Adipocyte (in vitro differentiated cells): ENCODE measurements at regions not wholly inside any gene's neighbourhood (a gene's known extent, or its start where the extent isn't known, plus 50 kb on each side); places are given as distances from the start of the nearest gene placed in this dataset.

Experiments
- DNase-seq: peaks from one replicate; pipeline ENCODE4 v3.0.0-alpha.2; 2015; ENCODE audit warnings: low read depth
- H3K27me3 ChIP-seq: replicated peaks from 2 replicates; pipeline ENCODE4 v1.7.0; 2013; ENCODE audit warnings: mild to moderate bottlenecking, low read length, moderate library complexity; ENCODE audit not compliant: control insufficient read depth, insufficient read depth
- H3K36me3 ChIP-seq: 2 replicates; pipeline ENCODE4 v1.7.0; 2013; ENCODE audit warnings: low read length, mild to moderate bottlenecking, moderate library complexity; ENCODE audit not compliant: control insufficient read depth, insufficient read depth, severe bottlenecking
- H3K4me1 ChIP-seq: 2 replicates; pipeline ENCODE4 v1.7.0; 2013; ENCODE audit warnings: mild to moderate bottlenecking, low read length, moderate library complexity; ENCODE audit not compliant: control insufficient read depth, insufficient read depth
- H3K4me3 ChIP-seq: 2 replicates; pipeline ENCODE4 v1.7.0; 2013; ENCODE audit warnings: mild to moderate bottlenecking, low read length, moderate library complexity
- H3K9ac ChIP-seq: 2 replicates; pipeline ENCODE4 v1.7.0; 2013; ENCODE audit warnings: mild to moderate bottlenecking, low read length, moderate library complexity
- H3K9me3 ChIP-seq: 2 replicates; pipeline ENCODE4 v1.7.0; 2013; ENCODE audit warnings: mild to moderate bottlenecking, low read length, moderate library complexity; ENCODE audit not compliant: control insufficient read depth

DNA sequence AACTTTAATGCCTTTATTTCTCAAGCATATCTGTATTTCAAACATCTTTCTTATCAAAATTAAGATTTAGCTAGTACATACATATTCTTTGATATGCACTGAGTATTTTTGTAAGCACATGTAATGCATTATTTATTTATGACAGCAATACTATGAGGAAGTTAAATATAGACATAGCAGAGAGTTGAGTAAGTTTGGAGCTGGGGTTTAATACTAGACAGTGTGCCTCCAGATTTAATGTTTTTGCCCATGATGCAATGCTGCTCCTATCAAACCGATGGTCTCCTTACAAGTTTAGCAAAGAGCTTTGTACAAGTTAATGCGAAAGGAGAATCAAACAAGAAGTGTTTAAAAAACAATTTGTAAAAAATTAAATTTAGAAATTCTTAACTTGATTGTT is 826.6 kb upstream of the MGAT4C start:
- H3K9ac ChIP-seq, result no peak overlapping the region
- peak; percentile 56 for DNase-seq
- H3K36me3 ChIP-seq, result no peaks in the 10 kb centered on the region
- H3K9me3 ChIP-seq, result no peaks in the 10 kb centered on the region
- no peaks in the 10 kb centered on the region for H3K4me1 ChIP-seq
- H3K27me3 ChIP-seq, result no peaks in the 10 kb centered on the region
- H3K4me3 ChIP-seq, result no peak overlapping the region

DNA sequence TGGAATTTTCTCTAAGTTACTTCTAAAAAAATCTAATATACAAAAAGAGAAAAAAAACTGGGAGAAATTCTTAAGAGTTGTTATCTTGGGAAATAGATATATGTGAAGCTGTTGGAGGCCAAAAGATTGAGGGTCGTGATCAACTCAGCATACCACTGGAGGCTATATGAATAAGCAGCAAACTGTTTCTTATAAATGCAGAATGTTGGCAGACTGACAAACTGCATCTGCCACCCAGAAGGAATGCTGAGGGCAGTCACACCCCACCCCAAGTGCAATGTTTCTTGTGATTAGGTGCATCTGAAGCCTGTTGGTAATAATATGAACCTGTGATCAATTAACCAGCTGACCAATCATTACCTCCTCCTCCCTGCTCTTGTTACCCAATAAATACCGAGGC is 818.6 kb upstream of the MGAT4C start:
- Histone ChIP-seq H3K9me3 (peaks cover 15% of the 10 kb centered on the region), H3K9ac (no peak overlapping the region), H3K27me3 (no peaks in the 10 kb centered on the region), H3K4me1 (no peaks in the 10 kb centered on the region), H3K4me3 (no peak overlapping the region), H3K36me3 (no peaks in the 10 kb centered on the region)
- DNase-seq, result no peak

DNA sequence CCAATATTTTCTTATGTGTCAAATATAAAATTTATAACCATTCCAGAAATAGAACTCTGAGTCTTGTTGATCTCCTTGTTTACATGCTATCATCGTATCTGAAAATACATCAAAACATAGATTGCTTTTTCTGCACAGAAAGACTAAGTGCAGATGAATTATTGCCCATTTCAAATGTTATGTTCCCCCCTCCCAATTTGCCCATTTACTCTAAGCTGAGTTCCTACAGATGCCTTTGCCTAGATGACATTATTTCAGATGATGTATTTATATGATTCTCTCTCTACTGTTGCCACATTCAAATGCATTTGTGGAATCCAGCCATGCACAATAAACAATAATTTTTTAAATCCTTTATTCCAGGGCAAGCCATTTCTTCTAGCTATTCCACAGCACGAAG is 810.1 kb upstream of the MGAT4C start:
- Histone ChIP-seq H3K4me3 (no peak overlapping the region), H3K9me3 (no peaks in the 10 kb centered on the region), H3K9ac (no peak overlapping the region), H3K36me3 (no peaks in the 10 kb centered on the region), H3K4me1 (no peaks in the 10 kb centered on the region), H3K27me3 (no peaks in the 10 kb centered on the region)
- peak; percentile 34 for DNase-seq

DNA sequence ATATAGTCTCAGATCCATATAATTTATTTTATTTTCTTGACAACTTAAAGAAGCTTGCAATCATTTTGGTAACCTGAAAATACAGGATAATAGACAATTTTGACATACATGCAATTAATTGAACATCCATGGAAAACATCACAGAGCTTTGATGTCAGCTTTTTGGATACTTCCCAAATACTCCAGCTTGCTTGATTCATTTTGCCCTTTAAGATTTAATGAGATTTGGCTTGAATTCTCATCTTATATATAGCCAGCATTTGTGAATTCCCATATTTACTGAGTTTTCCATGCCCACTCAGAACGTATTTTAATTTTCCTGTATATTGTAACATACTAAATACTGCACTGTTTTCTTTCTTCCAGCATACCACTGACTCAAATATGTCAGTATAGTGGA is 803.0 kb upstream of the MGAT4C start:
- Histone ChIP-seq H3K27me3 (no peaks in the 10 kb centered on the region), H3K4me3 (no peak overlapping the region), H3K9ac (no peak overlapping the region), H3K9me3 (no peaks in the 10 kb centered on the region), H3K4me1 (peaks cover 4% of the 10 kb centered on the region), H3K36me3 (no peaks in the 10 kb centered on the region)
- no peak for DNase-seq

DNA sequence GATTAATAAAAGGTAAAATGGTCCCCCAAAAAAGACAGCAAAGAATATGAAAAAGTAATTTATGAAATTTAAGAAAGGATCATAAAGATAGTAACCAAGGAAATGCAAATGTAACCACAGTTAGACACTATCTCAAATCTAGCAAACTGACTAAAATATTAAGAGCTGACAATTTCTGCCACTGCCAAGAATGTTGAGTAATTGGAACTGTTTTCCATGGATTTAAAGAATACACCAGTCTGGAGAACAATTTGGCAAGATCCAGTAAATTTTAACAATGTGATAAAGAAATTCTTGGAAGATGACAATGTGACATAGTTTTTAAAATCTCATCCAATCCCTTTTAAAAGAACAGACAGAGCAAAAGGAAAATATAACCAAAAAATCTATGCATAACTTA is 798.0 kb upstream of the MGAT4C start:
- Histone ChIP-seq H3K4me3 (no peak overlapping the region), H3K4me1 (peaks cover 19% of the 10 kb centered on the region), H3K9ac (no peak overlapping the region), H3K27me3 (no peaks in the 10 kb centered on the region), H3K9me3 (no peaks in the 10 kb centered on the region), H3K36me3 (no peaks in the 10 kb centered on the region)
- peak; percentile 35 for DNase-seq

DNA sequence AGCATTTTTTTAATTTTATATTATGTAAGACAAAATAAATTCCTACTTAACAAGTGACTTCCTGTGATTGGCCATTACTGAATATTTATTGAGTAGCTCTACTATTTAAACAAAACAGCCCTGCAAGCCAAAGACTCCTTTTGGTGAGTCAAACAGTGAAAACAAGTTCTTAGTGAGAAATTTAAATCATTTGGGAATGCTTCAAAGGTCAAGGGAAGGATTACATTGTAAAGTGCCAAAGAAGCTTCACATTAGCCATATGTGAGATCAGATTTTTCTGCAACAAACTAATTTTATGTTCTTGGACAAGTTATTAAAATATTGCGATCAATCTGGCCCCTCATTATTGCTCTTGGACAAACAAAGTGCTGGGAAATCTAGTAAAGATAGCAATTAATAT is 795.4 kb upstream of the MGAT4C start:
- H3K4me3 ChIP-seq, result no peak overlapping the region
- no peaks in the 10 kb centered on the region for H3K9me3 ChIP-seq
- no peak for DNase-seq
- no peak overlapping the region for H3K9ac ChIP-seq
- H3K36me3 ChIP-seq, result no peaks in the 10 kb centered on the region
- H3K4me1 ChIP-seq, result peaks cover 19% of the 10 kb centered on the region
- H3K27me3 ChIP-seq, result no peaks in the 10 kb centered on the region

DNA sequence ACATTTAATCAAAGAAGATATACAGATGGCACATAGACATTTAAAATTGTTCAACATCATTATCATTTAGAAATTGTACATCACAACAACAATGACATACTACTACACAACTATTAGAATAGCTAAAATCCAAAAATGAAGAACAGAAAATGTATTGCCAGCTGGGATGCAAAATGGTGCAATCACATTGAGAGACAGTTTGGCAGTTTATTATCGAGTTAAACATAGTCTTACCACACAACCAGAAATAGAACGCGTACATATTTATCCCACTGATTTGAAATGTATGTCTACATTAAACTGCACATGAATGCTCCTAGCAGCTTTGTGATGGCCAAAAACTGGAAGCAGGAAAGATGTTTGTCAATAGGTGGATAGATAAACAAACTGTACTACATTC is 791.5 kb upstream of the MGAT4C start:
- H3K9me3 ChIP-seq, result no peaks in the 10 kb centered on the region
- H3K9ac ChIP-seq, result no peak overlapping the region
- no peaks in the 10 kb centered on the region for H3K27me3 ChIP-seq
- DNase-seq, result no peak
- no peak overlapping the region for H3K4me3 ChIP-seq
- peaks cover 13% of the 10 kb centered on the region for H3K4me1 ChIP-seq
- no peaks in the 10 kb centered on the region for H3K36me3 ChIP-seq

DNA sequence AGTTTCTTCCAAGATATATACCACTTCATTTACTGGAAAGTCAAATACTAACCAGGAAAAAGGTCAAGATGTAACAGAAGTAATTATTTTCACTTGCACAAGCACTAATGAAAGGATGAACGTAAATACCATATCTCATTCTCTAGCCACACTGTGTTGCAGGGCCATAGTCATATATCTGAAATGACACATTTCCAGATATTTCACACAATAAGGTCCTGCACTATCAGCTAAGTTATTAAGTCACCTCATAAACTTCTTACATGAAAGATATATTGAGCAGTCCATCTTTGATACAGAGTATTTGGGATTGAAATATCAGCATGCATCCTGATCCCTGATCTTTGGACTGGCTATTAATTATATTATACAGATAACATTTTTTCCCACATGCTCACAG is 783.3 kb upstream of the MGAT4C start:
- H3K36me3 ChIP-seq, result no peaks in the 10 kb centered on the region
- no peaks in the 10 kb centered on the region for H3K4me1 ChIP-seq
- H3K9me3 ChIP-seq, result no peaks in the 10 kb centered on the region
- no peak for DNase-seq
- no peak overlapping the region for H3K9ac ChIP-seq
- no peak overlapping the region for H3K4me3 ChIP-seq
- no peaks in the 10 kb centered on the region for H3K27me3 ChIP-seq

DNA sequence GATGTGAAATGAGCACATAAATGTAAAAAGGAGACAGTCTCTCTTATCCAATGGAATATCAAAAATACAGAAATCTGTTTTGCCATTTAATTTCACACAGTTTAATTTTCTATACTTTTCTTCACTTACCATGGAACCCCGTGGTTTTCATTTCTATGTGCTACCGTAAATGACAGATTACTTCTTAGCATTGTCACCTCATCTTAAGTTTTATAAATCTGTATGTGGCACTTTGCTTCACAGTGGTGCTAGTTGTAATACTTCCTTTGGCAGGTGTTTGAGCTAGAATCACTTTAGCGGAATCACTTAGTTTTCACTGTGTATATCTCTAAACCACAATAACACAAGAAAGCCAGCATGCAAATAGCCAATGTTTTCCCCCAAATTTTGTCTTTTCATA is 781.9 kb upstream of the MGAT4C start:
- DNase-seq, result no peak
- no peaks in the 10 kb centered on the region for H3K4me1 ChIP-seq
- H3K9me3 ChIP-seq, result no peaks in the 10 kb centered on the region
- H3K27me3 ChIP-seq, result no peaks in the 10 kb centered on the region
- H3K36me3 ChIP-seq, result no peaks in the 10 kb centered on the region
- no peak overlapping the region for H3K9ac ChIP-seq
- H3K4me3 ChIP-seq, result no peak overlapping the region

DNA sequence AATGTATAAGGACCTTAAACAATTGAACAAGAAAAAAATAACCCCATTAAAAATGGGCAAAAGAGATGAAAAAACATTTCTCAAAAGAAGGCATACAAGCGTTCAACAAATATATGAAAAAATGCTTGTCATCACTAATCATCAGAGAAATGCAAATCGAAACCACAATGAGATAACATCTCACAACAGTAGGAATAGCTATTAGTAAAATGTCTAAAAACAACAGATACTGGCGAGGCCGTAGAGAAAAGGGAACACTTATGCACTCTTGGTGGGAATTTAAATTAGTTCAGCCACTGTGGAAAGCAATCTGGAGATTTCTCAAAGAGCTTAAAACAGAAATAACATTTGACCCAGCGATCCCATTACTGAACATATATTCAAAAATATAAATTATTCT is 769.8 kb upstream of the MGAT4C start:
- Histone ChIP-seq H3K9ac (no peak overlapping the region), H3K36me3 (no peaks in the 10 kb centered on the region)
- no peak for DNase-seq

DNA sequence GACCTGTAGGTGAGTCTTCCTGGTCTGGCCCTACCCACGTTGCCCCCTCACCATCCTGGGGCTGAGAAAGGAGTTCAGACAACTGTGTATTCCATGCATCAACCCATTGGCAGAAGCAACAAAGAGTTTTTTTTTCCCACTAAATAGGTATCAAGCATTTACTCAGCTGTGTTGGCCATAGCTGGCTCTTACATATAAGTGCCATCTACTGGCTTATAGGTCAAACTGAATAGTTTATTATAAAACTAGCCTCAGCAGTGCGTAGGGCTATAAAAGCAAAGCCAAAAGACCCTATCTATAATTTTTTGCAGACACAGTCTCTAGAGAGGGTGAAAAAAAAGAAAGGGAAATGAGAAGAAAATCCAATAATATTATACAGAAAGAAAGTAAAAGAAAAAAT is 765.2 kb upstream of the MGAT4C start:
- no peak for DNase-seq
- Histone ChIP-seq H3K27me3 (no peaks in the 10 kb centered on the region), H3K36me3 (no peaks in the 10 kb centered on the region), H3K9me3 (peaks cover 3% of the 10 kb centered on the region), H3K4me3 (no peak overlapping the region), H3K9ac (no peak overlapping the region), H3K4me1 (no peaks in the 10 kb centered on the region)

More for the DNA sequence above, 769.8 kb upstream of the MGAT4C start:
- no peaks in the 10 kb centered on the region for H3K4me1 ChIP-seq
- H3K9me3 ChIP-seq, result no peaks in the 10 kb centered on the region
- no peak overlapping the region for H3K4me3 ChIP-seq
- H3K27me3 ChIP-seq, result no peaks in the 10 kb centered on the region

DNA sequence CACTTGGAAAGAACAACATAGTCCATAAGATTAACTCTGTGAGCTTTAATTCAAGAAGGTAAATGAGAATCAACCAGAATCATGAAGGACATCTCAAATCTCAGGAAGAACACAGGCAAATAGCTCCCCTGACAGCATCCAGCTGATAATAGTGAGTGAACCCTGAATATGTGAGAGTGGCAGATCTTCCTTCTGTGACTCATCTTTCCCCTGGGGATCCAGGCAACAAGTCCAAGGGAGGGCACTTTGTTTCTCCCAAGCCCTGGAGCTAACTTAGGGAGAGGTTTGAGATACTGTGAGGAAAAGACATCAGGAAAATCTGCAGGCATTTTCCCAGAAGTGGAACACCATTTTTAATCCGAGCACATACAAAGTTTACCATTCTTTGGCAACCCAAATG is 763.9 kb upstream of the MGAT4C start:
- no peaks in the 10 kb centered on the region for H3K4me1 ChIP-seq
- DNase-seq, result no peak
- H3K36me3 ChIP-seq, result no peaks in the 10 kb centered on the region
- no peaks in the 10 kb centered on the region for H3K27me3 ChIP-seq
- H3K9ac ChIP-seq, result no peak overlapping the region
- no peak overlapping the region for H3K4me3 ChIP-seq
- peaks cover 3% of the 10 kb centered on the region for H3K9me3 ChIP-seq
